NCI-H2029 treated with DMSO at 0.1 percent for 48 hours (cell line): ENCODE measurements at regions not wholly inside any gene's neighbourhood (a gene's known extent, or its start where the extent isn't known, plus 50 kb on each side); places are given as distances from the start of the nearest gene placed in this dataset.

ENCODE experiments used
- DNase-seq: peaks from one replicate; lab custom pipeline; 2025; lab: John Stamatoyannopoulos, UW

DNA sequence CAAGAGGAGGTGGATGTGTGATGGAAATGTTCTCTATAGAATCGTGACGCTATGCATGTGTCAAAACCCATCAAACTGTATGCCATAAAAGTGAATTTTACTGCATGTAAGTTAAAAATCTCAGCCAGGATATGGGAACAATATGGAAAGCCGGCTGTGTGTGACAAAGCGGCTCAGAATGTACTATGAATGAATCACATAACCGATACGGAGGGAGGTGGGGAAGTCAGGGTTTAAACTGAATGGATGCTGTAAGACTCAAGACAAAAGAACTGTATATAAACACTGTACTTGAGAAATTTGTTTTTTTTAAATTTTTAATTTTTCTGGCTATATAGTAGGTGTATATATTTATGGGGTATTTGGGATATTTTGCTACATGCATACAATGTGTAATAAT lies 111.6 kb upstream of the PDE4B start:
- DNase-seq, result no peak

DNA sequence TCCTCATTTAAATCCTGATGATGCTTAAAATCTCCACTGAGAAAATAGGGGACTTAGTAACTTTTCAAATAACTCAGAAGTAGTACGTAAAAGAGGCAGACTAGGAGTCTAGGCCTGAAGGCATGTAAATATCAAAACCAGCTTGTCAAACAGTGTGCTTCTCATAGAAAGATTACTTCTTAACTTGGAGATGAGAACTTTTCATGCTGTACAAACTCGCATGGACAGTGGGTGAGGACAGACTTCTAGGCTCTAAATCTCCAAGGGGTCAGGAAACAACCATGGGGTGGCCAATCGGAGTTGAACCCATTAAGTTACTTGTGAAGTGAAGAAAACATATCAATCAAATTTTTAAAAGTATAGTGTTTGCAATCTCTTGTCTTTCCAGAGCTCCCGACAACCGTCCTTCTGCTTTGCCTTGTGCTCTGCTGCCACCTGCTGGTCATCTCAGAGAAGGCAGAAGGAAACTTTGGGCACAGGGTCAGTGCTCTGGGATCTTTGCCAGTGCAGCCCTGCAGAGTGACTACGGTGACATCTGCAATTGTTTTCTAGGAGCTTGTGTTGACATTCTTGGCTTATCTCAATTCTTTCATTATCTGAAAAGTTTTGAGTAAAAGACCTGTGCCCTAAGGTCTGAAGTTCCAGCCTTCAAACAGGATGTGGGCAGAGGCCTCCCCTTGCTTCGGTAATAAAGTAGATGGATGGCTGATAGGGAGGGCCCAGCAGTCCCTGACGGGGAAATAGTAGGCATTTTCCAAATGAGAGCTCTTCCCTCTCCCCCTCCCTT lies 105.1 kb upstream of the PDE4B start:
- peak; percentile 85 for DNase-seq

DNA sequence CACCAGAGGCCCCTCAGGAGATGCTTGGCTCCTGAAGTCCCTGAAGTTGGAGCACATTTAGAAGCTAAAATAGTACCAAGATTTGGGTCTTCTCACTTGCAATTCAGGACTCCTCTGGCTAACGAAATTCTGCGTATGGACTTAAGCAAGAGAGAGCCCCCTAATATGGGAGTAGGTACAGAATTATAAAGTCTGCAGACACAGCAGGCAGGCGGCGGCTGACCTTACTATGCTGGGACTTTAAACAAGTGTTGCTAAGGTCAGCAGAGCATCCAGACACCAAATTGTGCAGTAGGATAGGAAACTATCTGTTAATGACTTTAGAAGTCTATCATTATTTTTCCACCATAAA lies 104.5 kb upstream of the PDE4B start:
- DNase-seq, result no peak

DNA sequence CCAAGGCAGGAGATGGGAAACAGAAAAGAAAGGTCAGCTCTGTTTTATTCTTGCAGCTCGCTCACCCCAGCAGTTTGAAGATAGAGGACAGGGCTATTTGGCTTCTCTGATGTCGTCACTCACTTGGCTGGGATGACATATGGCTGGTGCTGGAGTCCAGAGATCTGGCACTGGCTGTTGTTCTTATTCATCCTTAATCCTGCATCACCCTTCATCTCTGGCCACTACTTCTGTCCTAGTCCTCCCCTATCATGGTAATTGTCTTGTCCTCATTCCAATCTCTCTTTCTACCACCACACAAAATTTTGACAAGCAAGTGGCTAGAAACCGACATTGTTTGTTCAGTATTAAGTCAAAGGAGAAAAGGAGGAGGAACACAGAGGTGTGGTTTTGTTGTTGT lies 103.8 kb upstream of the PDE4B start:
- no peak for DNase-seq

DNA sequence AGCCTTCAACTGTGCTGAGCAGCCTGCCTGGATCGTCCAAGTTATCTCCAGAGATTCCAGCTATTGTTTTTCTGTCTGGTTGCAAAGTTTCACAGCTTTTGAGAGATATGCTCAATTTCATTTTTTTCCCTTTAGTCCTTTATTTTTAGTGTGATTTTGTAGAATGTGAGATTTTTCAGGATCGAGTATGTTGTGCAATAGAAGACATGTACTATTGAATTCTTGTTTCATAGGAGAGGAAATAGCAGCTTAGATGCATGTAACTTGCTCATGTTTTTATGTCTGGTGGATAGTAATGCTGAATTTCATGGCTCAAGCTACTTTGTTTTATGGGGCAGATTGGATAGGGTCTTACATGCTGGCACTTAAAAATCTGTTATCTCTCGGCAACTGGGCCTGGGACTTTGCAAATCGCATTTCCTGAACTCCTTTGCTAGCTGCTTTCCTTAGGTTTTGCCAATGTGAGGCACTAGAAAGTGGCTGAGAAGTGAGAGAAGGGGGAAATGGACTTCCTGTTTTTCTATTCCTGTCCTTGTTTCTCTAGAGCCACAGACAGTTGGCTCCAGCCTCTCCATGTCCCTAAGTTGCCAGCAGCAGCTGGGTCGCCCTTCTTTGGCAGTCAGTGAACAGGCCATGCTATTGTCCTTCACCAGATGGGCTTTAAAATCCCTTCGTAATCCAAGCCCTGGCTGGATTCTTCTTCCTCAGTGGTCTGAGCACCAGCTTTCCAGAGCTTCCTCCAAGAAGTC lies 101.4 kb upstream of the PDE4B start:
- DNase-seq, result no peak

DNA sequence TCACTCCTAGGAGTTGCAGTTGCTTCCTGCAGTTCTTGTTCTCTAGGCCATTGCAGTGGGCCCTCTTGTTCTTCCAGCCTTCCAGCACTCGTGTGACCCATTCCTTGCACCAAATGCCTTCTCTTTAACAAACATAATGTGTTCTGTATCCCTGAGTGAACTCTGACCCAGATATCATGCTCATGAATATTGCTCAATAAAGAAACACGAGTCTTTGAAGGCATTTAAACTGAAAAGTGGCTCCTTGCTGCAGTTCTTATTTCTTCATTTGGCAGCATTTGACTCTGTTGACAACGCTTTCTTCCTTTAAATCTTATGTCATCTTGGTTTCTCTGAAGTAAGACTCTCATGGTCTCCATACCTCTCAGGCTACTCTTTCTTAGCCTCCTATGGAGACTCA lies 100.7 kb upstream of the PDE4B start:
- no peak for DNase-seq

DNA sequence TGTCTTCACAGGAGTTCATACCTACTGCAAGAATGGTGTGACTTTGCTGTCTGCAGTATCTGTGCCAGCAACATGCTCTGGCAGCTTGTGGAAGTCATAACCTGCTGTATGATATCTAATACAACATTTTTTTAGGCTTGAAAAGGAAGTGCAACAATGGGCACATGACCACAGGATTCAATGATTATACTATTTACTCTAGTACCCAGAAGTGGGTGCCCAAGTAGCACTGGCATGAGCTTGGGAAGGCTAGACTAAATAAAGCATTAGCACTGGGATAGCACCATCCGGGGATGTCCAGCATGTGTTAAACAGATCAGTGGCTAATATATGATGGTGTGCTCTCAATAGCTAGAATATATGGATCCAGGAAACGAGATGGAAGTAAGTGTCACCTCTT lies 98.6 kb upstream of the PDE4B start:
- peak; percentile 81 for DNase-seq

DNA sequence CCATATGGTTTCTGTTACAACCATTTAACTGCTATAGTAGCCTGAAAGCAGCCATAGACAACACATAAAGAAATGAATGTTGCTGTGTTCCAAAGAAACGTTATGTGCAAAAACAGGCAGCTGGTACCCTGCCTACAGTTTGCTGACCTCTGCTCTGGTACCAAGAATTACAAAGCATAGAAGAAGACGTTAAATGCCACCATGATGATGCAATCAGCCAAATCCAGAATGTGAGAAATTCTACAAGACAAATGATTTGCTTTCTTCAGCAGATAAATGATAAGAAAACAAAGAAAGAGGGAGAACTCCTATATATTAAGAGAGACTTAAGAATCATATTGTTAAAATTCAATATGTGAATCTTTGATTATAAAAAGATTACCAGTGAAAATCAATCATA lies 97.8 kb upstream of the PDE4B start:
- no peak for DNase-seq

DNA sequence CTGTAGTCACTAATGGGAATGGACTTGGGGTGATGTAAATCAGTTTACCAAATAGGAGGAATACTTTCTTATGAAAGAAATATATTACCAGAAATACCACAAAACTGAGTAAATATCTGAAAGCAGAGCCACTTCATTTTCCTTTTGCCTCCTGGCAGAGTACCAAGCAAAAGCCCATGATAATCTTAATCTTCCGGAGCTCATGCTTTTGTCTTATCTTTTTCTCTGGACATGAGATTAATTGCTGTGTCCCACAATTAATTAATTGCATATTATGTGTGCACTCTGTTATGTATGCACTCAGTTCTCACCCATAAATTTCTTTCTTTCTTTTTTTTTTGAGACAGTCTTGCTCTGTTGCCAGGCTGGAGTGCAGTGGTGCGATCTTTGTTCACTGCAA lies 94.1 kb upstream of the PDE4B start:
- DNase-seq, result no peak

DNA sequence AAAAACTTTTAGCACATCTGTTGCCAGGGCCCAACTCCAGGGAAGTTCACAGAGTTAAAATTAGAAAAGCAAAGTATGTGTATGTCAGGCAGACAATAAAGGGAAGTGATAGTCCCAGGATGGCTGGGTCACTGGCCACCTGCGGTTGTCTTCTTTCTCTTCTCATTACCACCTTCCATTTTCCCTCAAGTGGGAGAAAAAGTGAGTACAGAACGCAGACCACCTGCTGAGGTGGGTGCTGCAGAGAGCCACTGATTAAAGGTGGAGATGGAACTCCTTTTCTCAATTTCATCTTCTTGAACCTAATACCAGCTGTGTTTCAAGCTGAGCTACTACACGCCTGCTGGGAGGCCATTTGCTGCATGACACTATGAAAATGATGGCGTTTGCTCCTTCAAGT lies 88.8 kb upstream of the PDE4B start:
- DNase-seq, result no peak

DNA sequence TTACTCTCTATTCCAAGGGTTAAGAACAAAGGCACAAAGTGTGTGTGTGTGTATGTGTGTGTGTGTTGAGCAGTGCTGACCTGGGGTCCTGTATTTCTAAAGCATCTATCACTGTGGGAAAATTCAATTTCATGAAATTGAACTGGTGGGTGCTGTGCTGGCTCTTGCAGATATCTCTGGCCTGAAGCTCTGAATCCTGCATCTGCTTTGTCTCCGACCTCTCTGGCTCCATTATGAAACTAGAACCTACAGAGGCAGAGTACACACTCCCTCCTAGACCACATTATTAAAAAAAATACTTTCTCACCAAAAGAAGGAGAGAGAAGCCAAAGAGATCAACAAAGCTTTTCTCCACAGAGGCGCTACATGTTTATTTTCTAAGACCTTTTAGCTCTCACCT lies 88.4 kb upstream of the PDE4B start:
- no peak for DNase-seq

DNA sequence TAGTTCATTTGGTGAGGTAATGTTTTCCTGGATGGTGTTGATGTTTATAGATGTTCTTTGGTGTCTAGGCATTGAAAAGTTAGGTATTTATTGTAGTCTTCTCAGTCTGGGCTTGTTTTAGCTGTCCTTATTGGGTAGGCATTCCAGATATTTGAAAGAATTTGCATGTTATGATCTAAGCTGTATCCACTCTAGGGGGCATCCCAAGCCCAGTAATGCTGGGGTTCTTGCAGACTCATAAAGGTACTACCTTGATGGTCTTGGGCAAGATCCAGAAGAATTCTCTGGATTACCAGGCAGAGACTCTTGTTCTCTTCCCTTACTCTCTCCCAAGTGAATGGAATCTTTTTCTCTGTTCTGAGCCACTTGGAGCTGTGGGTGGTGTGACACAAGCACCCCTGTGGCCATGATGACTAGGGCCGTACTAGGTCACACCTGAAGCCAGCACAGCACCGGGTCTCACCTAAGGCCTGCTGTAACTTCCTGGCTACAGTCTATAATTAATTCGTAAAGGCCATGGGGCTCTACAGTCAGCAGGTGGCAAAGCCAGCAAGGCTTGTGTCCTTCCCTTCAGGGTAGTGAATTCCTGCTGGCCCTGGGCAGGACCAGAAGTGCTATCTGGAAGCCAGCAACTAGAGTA lies 74.8 kb upstream of the PDE4B start:
- no peak for DNase-seq

DNA sequence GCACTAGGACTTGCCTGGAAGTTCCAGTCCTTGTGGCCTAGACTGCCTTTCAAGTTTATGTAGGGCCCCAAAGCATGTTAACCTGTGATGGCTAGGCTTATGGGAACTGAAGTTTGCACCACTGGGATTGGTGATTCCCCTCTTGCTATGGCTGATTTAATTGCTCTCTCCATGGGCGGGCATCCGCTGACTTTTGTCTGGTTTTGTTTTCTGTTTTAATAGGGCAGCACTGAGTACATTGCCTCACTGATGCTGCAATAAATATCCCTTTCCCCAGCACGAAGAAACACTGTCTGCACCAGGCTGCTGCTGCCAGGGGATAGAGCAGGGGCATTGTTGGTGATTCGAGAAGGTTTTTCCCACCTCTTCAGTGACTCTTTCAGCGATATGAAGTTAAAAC lies 73.3 kb upstream of the PDE4B start:
- DNase-seq, result no peak

DNA sequence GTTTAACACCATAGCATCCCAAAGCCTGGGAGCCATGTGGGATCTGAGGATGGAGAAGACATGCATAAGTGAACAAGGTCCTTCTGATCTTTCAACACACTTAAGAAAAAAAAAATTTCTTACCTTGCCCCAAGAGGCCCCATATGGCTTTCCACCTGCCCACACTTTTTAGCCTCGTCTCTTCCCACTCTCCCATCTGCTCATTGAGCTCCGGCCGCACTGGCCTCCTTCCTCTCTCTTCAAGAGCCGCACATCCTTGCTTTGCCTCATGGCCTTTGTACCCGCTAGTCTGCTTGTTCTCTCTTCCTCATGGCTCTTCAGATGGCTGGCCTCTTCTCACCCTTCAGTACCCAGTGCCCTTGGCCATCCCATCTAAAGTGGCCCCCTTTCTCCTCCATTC lies 70.2 kb upstream of the PDE4B start:
- no peak for DNase-seq

DNA sequence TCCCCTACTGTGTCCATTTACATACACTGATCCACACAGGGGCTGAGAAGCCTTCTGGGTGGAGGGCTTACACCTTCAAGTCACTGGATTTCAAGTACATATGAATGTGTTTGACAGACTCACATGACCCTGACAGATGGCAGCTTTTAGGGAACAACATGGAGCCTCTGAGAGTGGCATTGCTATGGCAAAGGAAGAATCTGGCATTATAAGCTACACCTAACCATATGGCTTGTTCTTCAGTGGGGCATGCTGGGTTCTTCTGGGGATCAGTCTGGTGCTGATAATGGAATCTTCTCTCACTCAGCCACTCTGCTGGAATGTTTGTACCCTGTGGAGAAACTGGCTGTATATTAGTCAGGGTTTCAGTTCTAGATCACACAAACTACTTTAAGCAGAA lies 68.5 kb upstream of the PDE4B start:
- no peak for DNase-seq

DNA sequence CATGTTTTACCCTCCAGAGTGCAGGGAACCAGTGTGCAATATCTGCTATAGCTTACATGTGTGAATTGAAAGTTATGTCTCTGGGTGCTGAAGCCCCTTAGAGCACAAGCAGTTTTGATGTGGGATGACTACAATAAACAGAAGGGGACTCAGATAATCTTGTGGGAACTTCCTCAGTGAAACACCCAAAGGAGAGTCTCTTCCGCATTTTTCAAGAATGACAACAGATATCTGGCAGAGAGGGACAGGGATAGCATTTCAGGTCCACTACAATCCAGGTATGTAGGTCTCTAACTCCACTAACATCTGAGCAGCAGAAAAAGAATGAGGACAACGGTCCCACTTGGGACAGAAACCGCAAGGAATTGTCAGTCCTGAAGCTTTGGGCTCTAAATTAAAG lies 67.6 kb upstream of the PDE4B start:
- no peak for DNase-seq

DNA sequence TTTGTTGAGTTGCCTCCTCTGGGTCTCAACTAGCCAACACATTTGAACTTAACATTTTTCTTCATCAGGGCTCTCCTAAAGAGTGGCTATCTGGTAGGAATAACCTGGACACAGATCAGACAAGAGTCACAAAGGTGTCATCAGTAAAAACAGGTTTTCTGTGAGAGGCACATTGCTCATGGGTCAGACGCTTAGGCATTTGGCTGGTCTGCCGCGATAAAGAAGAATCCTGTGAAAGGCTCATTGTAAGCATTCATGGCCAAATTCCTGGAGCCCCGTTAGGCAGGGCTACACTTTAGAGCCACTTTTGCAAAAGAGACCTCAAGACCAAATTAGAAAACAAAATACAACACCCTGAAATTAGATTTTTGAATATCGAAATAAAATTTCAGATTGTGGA lies 64.2 kb upstream of the PDE4B start:
- DNase-seq, result no peak

DNA sequence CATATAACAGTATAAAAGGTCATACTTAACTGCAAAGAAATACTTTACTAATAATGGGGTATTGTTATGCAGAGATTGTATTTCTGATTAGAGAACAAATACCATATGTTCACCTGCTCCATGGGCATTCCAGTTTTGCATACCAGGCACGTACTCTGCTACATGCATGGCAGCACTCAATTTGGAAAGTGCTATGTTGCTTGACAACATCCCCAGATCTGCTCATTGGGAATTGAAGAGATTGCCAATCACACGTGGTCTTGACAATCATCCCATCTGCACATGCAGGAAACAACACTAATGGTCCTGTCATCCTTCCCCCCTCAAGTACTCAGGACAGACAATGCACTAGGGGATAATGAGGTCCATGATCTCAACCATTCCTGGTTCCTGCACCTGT lies 63.4 kb upstream of the PDE4B start:
- peak; percentile 29 for DNase-seq

DNA sequence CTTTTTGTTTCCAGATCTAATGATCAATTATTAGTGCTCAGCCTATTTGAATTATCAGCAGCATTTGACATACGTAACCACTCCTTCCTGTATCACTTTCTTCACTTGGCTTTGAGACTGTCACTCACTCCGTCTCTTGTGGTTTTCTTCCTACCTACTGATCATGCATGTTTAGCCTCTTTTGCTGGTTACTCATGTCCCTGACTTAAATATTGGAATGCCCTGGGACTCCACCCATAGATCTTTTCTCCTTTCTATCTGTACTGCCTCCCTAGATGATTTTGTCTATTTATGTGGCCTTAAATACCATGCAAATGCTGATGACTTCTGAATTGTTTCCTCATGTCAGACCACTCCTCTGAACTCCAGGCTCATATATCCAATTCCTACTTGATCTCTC lies 57.7 kb upstream of the PDE4B start:
- DNase-seq, result no peak

DNA sequence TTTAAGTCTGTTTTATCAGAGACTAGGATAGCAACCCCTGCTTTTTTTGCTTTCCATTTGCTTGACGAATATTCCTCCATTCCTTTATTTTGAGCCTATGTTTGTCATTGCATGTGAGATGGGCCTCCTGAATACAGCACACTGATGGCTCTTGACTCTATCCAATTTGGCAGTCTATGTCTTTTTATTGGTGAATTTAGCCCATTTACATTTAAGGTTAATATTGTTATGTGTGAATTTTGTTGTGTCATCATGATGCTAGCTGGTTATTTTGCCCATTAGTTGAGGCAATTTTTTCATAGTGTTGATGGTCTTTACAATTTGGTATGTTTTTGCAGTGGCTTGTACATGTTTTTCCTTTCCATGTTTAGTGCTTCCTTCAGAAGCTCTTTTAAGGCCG lies 50.7 kb upstream of the PDE4B start:
- no peak for DNase-seq
